ENCODE measurements at regions not wholly inside any gene's neighbourhood (a gene's known extent, or its start where the extent isn't known, plus 50 kb on each side); places are given as distances from the start of the nearest gene placed in this dataset.

GRCh38 chr1:82858031-82858430 lies 1057.3 kb downstream of the ADGRL2 start:
- no peak for TF ChIP-seq REST (IDR thresholded peaks at IDR 0.05; ENCODE audit: low read depth)
- no peak for TF ChIP-seq TEAD4 (IDR thresholded peaks at IDR 0.05)
- no peak for TF ChIP-seq TCF12 (IDR thresholded peaks at IDR 0.05; ENCODE audit: low read depth)
- TF ChIP-seq CEBPB (IDR thresholded peaks at IDR 0.05) = no peak

- TF ChIP-seq NFIC (IDR thresholded peaks at IDR 0.05) (no peak), YY1 (IDR thresholded peaks at IDR 0.05; ENCODE audit: low read depth) (no peak), EGR1 (IDR thresholded peaks at IDR 0.05) (no peak), TCF12 (IDR thresholded peaks at IDR 0.05; ENCODE audit: low read depth) (no peak), TEAD4 (IDR thresholded peaks at IDR 0.05) (no peak), REST (IDR thresholded peaks at IDR 0.05; ENCODE audit: low read depth) (no peak), FOXM1 (IDR thresholded peaks at IDR 0.05; ENCODE audit: borderline replicate concordance, low read depth) (no peak), USF1 (IDR thresholded peaks at IDR 0.05) (no peak), TAF1 (IDR thresholded peaks at IDR 0.05; ENCODE audit: low read depth) (no peak), CEBPB (IDR thresholded peaks at IDR 0.05) (no peak), ZBTB7A (IDR thresholded peaks at IDR 0.05; ENCODE audit: low read depth) (no peak), CREB1 (IDR thresholded peaks at IDR 0.05; ENCODE audit: low read depth) (no peak)
Measured at GRCh38 chr1:82849460-82849859, 1048.7 kb downstream of the ADGRL2 start.

- no peak for TF ChIP-seq TEAD4 (IDR thresholded peaks at IDR 0.05)
- no peak for TF ChIP-seq NFIC (IDR thresholded peaks at IDR 0.05)
- TF ChIP-seq MAX (IDR thresholded peaks at IDR 0.05) = no peak
- no peak for TF ChIP-seq YY1 (IDR thresholded peaks at IDR 0.05; ENCODE audit: low read depth)
- TF ChIP-seq CREB1 (IDR thresholded peaks at IDR 0.05; ENCODE audit: low read depth) = no peak
- TF ChIP-seq REST (IDR thresholded peaks at IDR 0.05; ENCODE audit: low read depth) = no peak
- no peak for TF ChIP-seq RAD21 (IDR thresholded peaks at IDR 0.05; ENCODE audit: low read depth)
- TF ChIP-seq EP300 (IDR thresholded peaks at IDR 0.05; ENCODE audit: borderline replicate concordance) = no peak
- TF ChIP-seq TCF12 (IDR thresholded peaks at IDR 0.05; ENCODE audit: low read depth) = no peak
- TF ChIP-seq USF1 (IDR thresholded peaks at IDR 0.05) = no peak
- TF ChIP-seq ZBTB7A (IDR thresholded peaks at IDR 0.05; ENCODE audit: low read depth) = no peak
- TF ChIP-seq TAF1 (IDR thresholded peaks at IDR 0.05; ENCODE audit: low read depth) = no peak
- no peak for TF ChIP-seq FOXM1 (IDR thresholded peaks at IDR 0.05; ENCODE audit: borderline replicate concordance, low read depth)
- no peak for TF ChIP-seq CEBPB (IDR thresholded peaks at IDR 0.05)
- no peak for TF ChIP-seq EGR1 (IDR thresholded peaks at IDR 0.05)
Measured at GRCh38 chr1:82848043-82848442, 1047.3 kb downstream of the ADGRL2 start.

- no peak for TF ChIP-seq REST (IDR thresholded peaks at IDR 0.05; ENCODE audit: low read depth)
- no peak for TF ChIP-seq TEAD4 (IDR thresholded peaks at IDR 0.05)
- TF ChIP-seq MAX (IDR thresholded peaks at IDR 0.05) = no peak
- no peak for TF ChIP-seq CREB1 (IDR thresholded peaks at IDR 0.05; ENCODE audit: low read depth)
- no peak for TF ChIP-seq NFIC (IDR thresholded peaks at IDR 0.05)
- no peak for TF ChIP-seq ZBTB7A (IDR thresholded peaks at IDR 0.05; ENCODE audit: low read depth)
- no peak for TF ChIP-seq EGR1 (IDR thresholded peaks at IDR 0.05)
- TF ChIP-seq TCF12 (IDR thresholded peaks at IDR 0.05; ENCODE audit: low read depth) = no peak
- TF ChIP-seq FOXM1 (IDR thresholded peaks at IDR 0.05; ENCODE audit: borderline replicate concordance, low read depth) = no peak
Measured at GRCh38 chr1:82845866-82846265, 1045.1 kb downstream of the ADGRL2 start.

Measured in Ishikawa (cell line).